Fibroblast of lung (primary cell): ENCODE measurements at regions not wholly inside any gene's neighbourhood (a gene's known extent, or its start where the extent isn't known, plus 50 kb on each side); places are given as distances from the start of the nearest gene placed in this dataset.
"Not testable (repeated sequence)": the region's sequence is repeated elsewhere in the genome, so short reads cannot be mapped to it uniquely, and the experiment has no call there.

Experiments
- DNase-seq, 2 donors: peaks; one replicate each; pipeline versions ENCODE4 v3.0.0 to v3.0.0-alpha.2; 2010; ENCODE audit warnings: low read depth in 2 of 2
- H2AFZ ChIP-seq: 2 replicates; pipeline ENCODE4 v1.5.1; 2012; ENCODE audit warnings: low read length, control low read depth, inconsistent platforms
- H3K27ac ChIP-seq: 2 replicates; pipeline ENCODE4 v1.5.1; 2011; ENCODE audit warnings: low read length, control low read depth; ENCODE audit not compliant: insufficient read depth
- H3K27me3 ChIP-seq: 2 replicates; pipeline ENCODE4 v1.5.1; 2011; ENCODE audit warnings: mild to moderate bottlenecking, low read length; ENCODE audit not compliant: control insufficient read depth, insufficient read depth
- H3K36me3 ChIP-seq: 2 replicates; pipeline ENCODE4 v1.5.1; 2011; ENCODE audit warnings: low read length; ENCODE audit not compliant: control insufficient read depth, insufficient read depth
- H3K4me1 ChIP-seq: 2 replicates; pipeline ENCODE4 v1.5.1; 2011; ENCODE audit warnings: low read length; ENCODE audit not compliant: control insufficient read depth, insufficient read depth; ENCODE audit errors: extremely low read depth
- H3K4me2 ChIP-seq: 2 replicates; pipeline ENCODE4 v1.5.1; 2011; ENCODE audit warnings: low read length, control low read depth; ENCODE audit not compliant: insufficient read depth; ENCODE audit errors: extremely low read depth
- H3K4me3 ChIP-seq, 4 experiments: fragments of 200-600 bp in 1 of 4; sonication (generic) in 1 of 4; replicated peaks in 1 of 4; 2 replicates each; pipeline ENCODE4 v1.5.1; 2011 to 2016; ENCODE audit warnings: low read length in 4 of 4, low read depth in 3 of 4, mild to moderate bottlenecking in 3 of 4, control low read depth in 2 of 4, inconsistent platforms in 1 of 4, mixed read lengths in 1 of 4; ENCODE audit not compliant: insufficient read depth in 1 of 4; ENCODE audit errors: control extremely low read depth in 1 of 4
- H3K79me2 ChIP-seq: 2 replicates; pipeline ENCODE4 v1.5.1; 2012; ENCODE audit warnings: mild to moderate bottlenecking, low read length, inconsistent platforms; ENCODE audit not compliant: control insufficient read depth, insufficient read depth
- H3K9ac ChIP-seq: 2 replicates; pipeline ENCODE4 v1.5.1; 2011; ENCODE audit warnings: mild to moderate bottlenecking, low read length, control low read depth; ENCODE audit not compliant: insufficient read depth
- H3K9me3 ChIP-seq: 2 replicates; pipeline ENCODE4 v1.5.1; 2012; ENCODE audit warnings: low read depth, low read length; ENCODE audit not compliant: control insufficient read depth, insufficient read depth
- H4K20me1 ChIP-seq: 2 replicates; pipeline ENCODE4 v1.5.1; 2011; ENCODE audit warnings: low read length; ENCODE audit not compliant: control insufficient read depth, insufficient read depth; ENCODE audit errors: extremely low read depth
- EZH2 ChIP-seq: IDR thresholded peaks from 2 replicates; pipeline ENCODE4 v1.5.1; 2012; ENCODE audit warnings: low read length, control low read depth, mild to moderate bottlenecking; ENCODE audit errors: missing control alignments
- TF ChIP-seq, protein P1 (sequence below), 2 donors: IDR thresholded peaks in 1 of 2; conservative IDR thresholded peaks in 1 of 2; 1 replicate in 1 of 2; 2 replicates in 1 of 2; pipeline ENCODE4 v1.5.1; 2011 to 2012; ENCODE audit warnings: low read length in 2 of 2, control low read depth in 1 of 2, inconsistent platforms in 1 of 2, low read depth in 1 of 2, mild to moderate bottlenecking in 1 of 2

DNA sequence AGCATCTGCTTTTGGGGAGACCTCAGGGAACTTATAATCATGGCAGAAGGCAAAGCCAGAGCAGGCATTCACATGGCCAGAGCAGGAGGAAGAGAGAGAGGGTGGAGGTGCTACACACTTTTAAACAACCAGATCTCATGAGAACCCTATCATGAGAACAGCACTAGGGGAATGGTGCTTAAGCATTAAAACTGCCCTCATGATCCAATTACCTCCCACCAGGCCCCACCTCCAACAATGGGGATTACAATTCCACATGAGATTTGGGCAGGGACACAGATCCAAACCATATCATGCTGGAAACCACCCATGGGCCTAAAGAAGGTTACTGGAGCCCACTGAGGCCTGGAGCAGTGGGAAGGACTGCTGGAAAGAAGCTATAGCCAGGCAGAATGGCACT is 66.9 kb upstream of the CHST1 start:
- H3K27ac ChIP-seq, result no peak overlapping the region
- no peak for TF ChIP-seq EZH2
- TF ChIP-seq, protein P1, sequence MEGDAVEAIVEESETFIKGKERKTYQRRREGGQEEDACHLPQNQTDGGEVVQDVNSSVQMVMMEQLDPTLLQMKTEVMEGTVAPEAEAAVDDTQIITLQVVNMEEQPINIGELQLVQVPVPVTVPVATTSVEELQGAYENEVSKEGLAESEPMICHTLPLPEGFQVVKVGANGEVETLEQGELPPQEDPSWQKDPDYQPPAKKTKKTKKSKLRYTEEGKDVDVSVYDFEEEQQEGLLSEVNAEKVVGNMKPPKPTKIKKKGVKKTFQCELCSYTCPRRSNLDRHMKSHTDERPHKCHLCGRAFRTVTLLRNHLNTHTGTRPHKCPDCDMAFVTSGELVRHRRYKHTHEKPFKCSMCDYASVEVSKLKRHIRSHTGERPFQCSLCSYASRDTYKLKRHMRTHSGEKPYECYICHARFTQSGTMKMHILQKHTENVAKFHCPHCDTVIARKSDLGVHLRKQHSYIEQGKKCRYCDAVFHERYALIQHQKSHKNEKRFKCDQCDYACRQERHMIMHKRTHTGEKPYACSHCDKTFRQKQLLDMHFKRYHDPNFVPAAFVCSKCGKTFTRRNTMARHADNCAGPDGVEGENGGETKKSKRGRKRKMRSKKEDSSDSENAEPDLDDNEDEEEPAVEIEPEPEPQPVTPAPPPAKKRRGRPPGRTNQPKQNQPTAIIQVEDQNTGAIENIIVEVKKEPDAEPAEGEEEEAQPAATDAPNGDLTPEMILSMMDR (conservative IDR thresholded peaks at IDR 0.05 in 1 of 2, IDR thresholded peaks at IDR 0.05 in 1 of 2; ENCODE audit: low read depth in 1 of 2, low read length in 2 of 2), result no peak
- H3K4me2 ChIP-seq, result no peak overlapping the region
- no peaks in the 10 kb centered on the region for H3K9me3 ChIP-seq
- no peak overlapping the region for H2AFZ ChIP-seq
- H4K20me1 ChIP-seq, result no peaks in the 10 kb centered on the region
- no peaks in the 10 kb centered on the region for H3K36me3 ChIP-seq
- H3K4me1 ChIP-seq, result no peaks in the 10 kb centered on the region
- no peak overlapping the region for H3K4me3 ChIP-seq
- DNase-seq, result no peak
- no peak overlapping the region for H3K9ac ChIP-seq
- no peaks in the 10 kb centered on the region for H3K79me2 ChIP-seq
- H3K27me3 ChIP-seq, result peaks cover 4% of the 10 kb centered on the region

DNA sequence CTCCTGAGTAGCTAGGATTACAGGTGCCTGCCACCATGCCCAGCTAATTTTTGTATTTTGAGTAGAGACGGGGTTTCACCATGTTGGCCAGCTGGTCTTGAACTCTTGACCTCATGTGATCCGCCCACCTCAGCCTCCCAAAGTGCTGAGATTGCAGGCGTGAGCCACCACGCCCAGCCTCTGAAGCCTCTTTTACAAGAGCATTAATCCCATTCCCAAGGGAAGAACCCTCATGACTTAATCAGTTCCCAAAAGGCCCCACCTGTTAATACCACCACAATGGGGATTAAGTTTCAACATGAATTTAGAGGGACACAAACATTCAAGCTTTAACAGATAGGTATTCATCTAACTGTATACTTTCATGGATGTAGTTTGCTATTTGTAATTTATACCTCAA is 65.7 kb upstream of the CHST1 start:
- H3K36me3 ChIP-seq, H3K27ac ChIP-seq, H3K27me3 ChIP-seq, H3K9me3 ChIP-seq, H4K20me1 ChIP-seq, H3K4me2 ChIP-seq, H2AFZ ChIP-seq, H3K4me1 ChIP-seq, H3K4me3 ChIP-seq, H3K9ac ChIP-seq, H3K79me2 ChIP-seq, DNase-seq: not testable (repeated sequence)

DNA sequence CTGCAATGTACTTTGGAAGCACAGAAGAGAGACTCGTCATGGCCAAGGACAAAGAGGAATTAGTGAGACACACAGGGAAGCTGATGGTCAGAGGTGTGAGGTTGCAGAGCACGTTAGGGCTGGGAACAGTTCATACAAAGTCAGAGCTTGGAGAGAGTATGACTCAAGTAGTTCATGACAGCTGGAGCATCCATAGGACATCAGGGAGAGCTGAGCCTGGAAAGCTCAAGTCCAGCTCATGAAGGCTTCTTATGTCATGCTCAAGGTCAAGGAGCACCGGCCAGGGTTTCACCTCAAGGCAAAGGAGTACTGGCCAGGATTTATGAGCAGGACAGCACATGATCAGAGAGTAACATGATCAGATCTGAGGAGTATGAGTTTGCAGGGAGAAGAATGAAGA is 64.6 kb upstream of the CHST1 start:
- DNase-seq, result no peak
- Histone ChIP-seq H3K4me2 (no peak overlapping the region), H3K27ac (no peak overlapping the region), H4K20me1 (no peaks in the 10 kb centered on the region), H3K9me3 (no peaks in the 10 kb centered on the region), H3K27me3 (peaks cover 4% of the 10 kb centered on the region), H3K4me1 (no peaks in the 10 kb centered on the region), H3K9ac (no peak overlapping the region), H3K36me3 (no peaks in the 10 kb centered on the region), H3K79me2 (no peaks in the 10 kb centered on the region), H3K4me3 (no peak overlapping the region), H2AFZ (no peak overlapping the region)
- no peak for TF ChIP-seq EZH2
- TF ChIP-seq, protein P1 (conservative IDR thresholded peaks at IDR 0.05 in 1 of 2, IDR thresholded peaks at IDR 0.05 in 1 of 2; ENCODE audit: low read depth in 1 of 2, low read length in 2 of 2), result no peak
